IMR-90 (cell line): ENCODE measurements at regions not wholly inside any gene's neighbourhood (a gene's known extent, or its start where the extent isn't known, plus 50 kb on each side); places are given as distances from the start of the nearest gene placed in this dataset.

ENCODE experiments used
- ATAC-seq: fragments of 200-7000 bp; cut with Tn5 transposase; 2 replicates; pipeline ENCODE4 v1.9.1; 2020; ENCODE audit warnings: low read depth, mild to moderate bottlenecking, moderate library complexity
- BruUV-seq: library from RNA; stranded (reverse); fragments of 400-500 nt; replicated peaks from 2 replicates; lab custom pipeline; 2021; lab: Mats Ljungman, UMichigan
- CTCF ChIA-PET: fragments of 300-600 bp; formaldehyde crosslinking; extraction: SDS; loops from one replicate; lab custom pipeline; 2021; ENCODE audit warnings: antibody characterized with exemption; lab: Yijun Ruan, JAX
- POLR2A ChIA-PET: fragments of 300-600 bp; sonication (Branson Sonifier 250); formaldehyde crosslinking; loops from one replicate; lab custom pipeline; 2022; ENCODE audit warnings: antibody characterized with exemption; ENCODE audit not compliant: unreplicated experiment; lab: Charles Lee
- DNase-seq: peaks from one replicate; pipeline ENCODE4 v3.0.0; 2013
- H2AFZ ChIP-seq: replicated peaks from 2 replicates; pipeline ENCODE3; 2013; ENCODE audit warnings: low read length, mild to moderate bottlenecking; ENCODE audit not compliant: poor library complexity
- H2AK5ac ChIP-seq: 2 replicates; pipeline ENCODE4 v1.6.1; 2013; ENCODE audit warnings: low read depth, low read length, inconsistent platforms
- H2AK9ac ChIP-seq: replicated peaks from 2 replicates; pipeline ENCODE3; 2013; ENCODE audit warnings: mild to moderate bottlenecking, low read depth, low read length, moderate library complexity; ENCODE audit not compliant: poor library complexity
- H2BK120ac ChIP-seq: 2 replicates; pipeline ENCODE4 v1.6.1; 2013; ENCODE audit warnings: low read depth, low read length, inconsistent platforms
- H2BK15ac ChIP-seq: 3 replicates; pipeline ENCODE4 v1.6.1; 2013; ENCODE audit warnings: low read depth, low read length, inconsistent platforms
- H2BK20ac ChIP-seq: 2 replicates; pipeline ENCODE4 v1.6.1; 2013; ENCODE audit warnings: low read depth, mild to moderate bottlenecking, inconsistent platforms, low read length, moderate library complexity
- H2BK5ac ChIP-seq: 2 replicates; pipeline ENCODE4 v1.6.1; 2013; ENCODE audit warnings: mild to moderate bottlenecking, low read depth, low read length, inconsistent platforms; ENCODE audit not compliant: poor library complexity, severe bottlenecking
- H3K14ac ChIP-seq: replicated peaks from 2 replicates; pipeline ENCODE4 v1.6.1; 2013; ENCODE audit warnings: low read depth, low read length, inconsistent platforms
- H3K18ac ChIP-seq: 2 replicates; pipeline ENCODE4 v1.6.1; 2013; ENCODE audit warnings: low read depth, low read length, control low read depth
- H3K23ac ChIP-seq: 2 replicates; pipeline ENCODE4 v1.6.1; 2013; ENCODE audit warnings: low read depth, low read length, inconsistent platforms
- H3K27ac ChIP-seq: 2 replicates; pipeline ENCODE4 v1.5.1; 2013; ENCODE audit warnings: mild to moderate bottlenecking, control low read depth, low read length; ENCODE audit not compliant: insufficient read depth
- H3K27me3 ChIP-seq: 2 replicates; pipeline ENCODE4 v1.6.1; 2013; ENCODE audit warnings: low read length; ENCODE audit not compliant: control insufficient read depth, insufficient read depth
- H3K36me3 ChIP-seq: 2 replicates; pipeline ENCODE4 v1.6.1; 2013; ENCODE audit warnings: low read length, mixed read lengths; ENCODE audit not compliant: control insufficient read depth, insufficient read depth
- H3K4ac ChIP-seq: 2 replicates; pipeline ENCODE4 v1.6.1; 2013; ENCODE audit warnings: low read depth, low read length, inconsistent platforms
- H3K4me1 ChIP-seq: 2 replicates; pipeline ENCODE4 v1.6.1; 2013; ENCODE audit warnings: low read length, mixed read lengths; ENCODE audit not compliant: control insufficient read depth, insufficient read depth
- H3K4me2 ChIP-seq: 2 replicates; pipeline ENCODE4 v1.6.1; 2013; ENCODE audit warnings: low read depth, mild to moderate bottlenecking, control low read depth, low read length, moderate library complexity
- H3K4me3 ChIP-seq: 2 replicates; pipeline ENCODE4 v1.5.1; 2013; ENCODE audit warnings: low read depth, mild to moderate bottlenecking, control low read depth, low read length, moderate library complexity; ENCODE audit not compliant: insufficient read depth
- H3K56ac ChIP-seq: 2 replicates; pipeline ENCODE4 v1.6.1; 2013; ENCODE audit warnings: low read length, inconsistent platforms; ENCODE audit not compliant: insufficient read depth; ENCODE audit errors: extremely low read depth
- H3K79me1 ChIP-seq, 2 experiments: 2 replicates each; pipeline ENCODE4 v1.6.1; 2013; ENCODE audit warnings: low read length in 2 of 2, inconsistent platforms in 1 of 2, low read depth in 1 of 2
- H3K9ac ChIP-seq: 2 replicates; pipeline ENCODE4 v1.6.1; 2013; ENCODE audit warnings: low read depth, low read length, control low read depth
- H3K9me1 ChIP-seq: 2 replicates; pipeline ENCODE4 v1.6.1; 2013; ENCODE audit warnings: low read length, inconsistent platforms; ENCODE audit not compliant: insufficient read depth
- H3K9me3 ChIP-seq: 2 replicates; pipeline ENCODE4 v1.6.1; 2013; ENCODE audit warnings: low read length; ENCODE audit not compliant: control insufficient read depth, insufficient read depth
- H4K20me1 ChIP-seq: 2 replicates; pipeline ENCODE4 v1.6.1; 2013; ENCODE audit warnings: low read length, inconsistent platforms; ENCODE audit not compliant: insufficient read depth
- H4K5ac ChIP-seq: 2 replicates; pipeline ENCODE4 v1.6.1; 2013; ENCODE audit warnings: mild to moderate bottlenecking, low read depth, low read length, control low read depth
- H4K8ac ChIP-seq, 2 experiments: 2 replicates each; pipeline ENCODE4 v1.6.1; 2013; ENCODE audit warnings: low read depth in 2 of 2, low read length in 2 of 2, control low read depth in 1 of 2, inconsistent platforms in 1 of 2
- H4K91ac ChIP-seq: 2 replicates; pipeline ENCODE4 v1.6.1; 2013; ENCODE audit warnings: low read depth, low read length, inconsistent platforms; ENCODE audit not compliant: insufficient read depth
- BHLHE40 ChIP-seq: fragments of 150-350 bp; IDR thresholded peaks from 2 replicates; pipeline ENCODE4 v1.6.1; 2016; ENCODE audit warnings: mild to moderate bottlenecking, low read depth, low read length
- ELK1 ChIP-seq: fragments of 150-350 bp; IDR thresholded peaks from 2 replicates; pipeline ENCODE4 v1.6.1; 2016; ENCODE audit warnings: low read depth, mild to moderate bottlenecking, low read length, moderate library complexity, borderline replicate concordance
- WGBS, 2 experiments: methylation state at CpG; one replicate each; pipeline versions ENCODE4 v1.1.5 to v1.1.7; 2013; ENCODE audit warnings: missing lambda C conversion rate in 2 of 2; ENCODE audit not compliant: insufficient read length in 1 of 2; ENCODE audit errors: extremely low coverage in 2 of 2; 5-methylcytosine and 5-hydroxymethylcytosine counted together
- dilution Hi-C: fragments of 300-500 bp; cut with HindIII; formaldehyde crosslinking; loops from one replicate; pipeline ENCODE4 v1.14.3; 2018; ENCODE audit warnings: low sequenced_read_pairs; ENCODE audit not compliant: unreplicated experiment
- in situ Hi-C: fragments of 300-500 bp; cut with MboI; formaldehyde crosslinking; loops from 3 replicates; pipeline ENCODE4 v1.14.3; 2019; ENCODE audit warnings: low sequenced_read_pairs, inconsistent platforms, mixed read lengths
- intact Hi-C: fragments of 100-400 bp; cut with micrococcal nuclease; formaldehyde crosslinking; loops from 2 replicates; pipeline ENCODE4 v1.10.0; 2022

GRCh38 chr1:17878837-17879236 lies 123.7 kb downstream of the ACTL8 start:
- ATAC-seq (peak; percentile 66), DNase-seq (peak; percentile 90)
- no CpG with 5 or more reads among the region's 3 CpGs for WGBS, 2 experiments
- Histone ChIP-seq H3K9me3 (no peaks in the 10 kb centered on the region), H3K9me1 (peaks cover 19% of the 10 kb centered on the region), H3K4me2 (no peak overlapping the region; the same call in 1 of the 2 replicates), H3K36me3 (no peaks in the 10 kb centered on the region), H2AK5ac (peak overlapping the region; percentile 95), H4K91ac (peak overlapping the region; percentile 90), H2BK20ac (peak overlapping the region; percentile 95), H2BK5ac (peak overlapping the region; percentile 93), H2BK15ac (peak overlapping the region; percentile 81; the same call in 2 of the 3 replicates), H3K27me3 (no peaks in the 10 kb centered on the region), H2BK120ac (peak overlapping the region; percentile 96), H4K5ac (peak overlapping the region; percentile 72), H2AK9ac (peak overlapping the region; percentile 84), H3K27ac (peak overlapping the region; percentile 82), H3K9ac (no peak overlapping the region), H3K14ac (peak overlapping the region; percentile 89), H3K18ac (peak overlapping the region; percentile 92), H3K4me3 (no peak overlapping the region), H2AFZ (peak overlapping the region; percentile 76), H4K8ac (peak overlapping the region; percentile 16 to 73; a peak in 3 of 4 replicates), H3K56ac (no peak overlapping the region), H3K23ac (peak overlapping the region; percentile 55), H3K79me1 (no peaks in the 10 kb centered on the region), H4K20me1 (no peaks in the 10 kb centered on the region), H3K4me1 (peaks cover 30% of the 10 kb centered on the region), H3K4ac (peak overlapping the region; percentile 93)
- ChIA-PET POLR2A (no interaction called here), CTCF (interaction anchor here (1.1 kb wide), 1 partner anchor 20 kb away, joined by 3 read pairs; no protein-coding TSS in a partner anchor)
- TF ChIP-seq ELK1 (no peak), BHLHE40 (peak; percentile 26; the same call in 1 of the 2 replicates)
- dilution Hi-C loops (no loop called here), intact Hi-C loops (no loop called here), in situ Hi-C loops (no loop called here)
- no TSS peak for BruUV-seq
